HG03039 (cell line): ENCODE measurements at regions not wholly inside any gene's neighbourhood (a gene's known extent, or its start where the extent isn't known, plus 50 kb on each side); places are given as distances from the start of the nearest gene placed in this dataset.

Experiments
- ATAC-seq: cut with Tn5 transposase; IDR thresholded peaks from one replicate; pipeline ENCODE4 v1.9.1; 2021; ENCODE audit warnings: mild to moderate bottlenecking, moderate library complexity; ENCODE audit not compliant: unreplicated experiment

GRCh38 chr6:105598264-105598663 is 195.4 kb upstream of the PREP start:
- no peak for ATAC-seq

GRCh38 chr6:105596284-105596755 is 193.4 kb upstream of the PREP start:
- ATAC-seq = no peak

GRCh38 chr6:105595829-105596228 is 192.9 kb upstream of the PREP start:
- ATAC-seq = no peak

- no peak for ATAC-seq
Observed at GRCh38 chr6:105594821-105595220, 191.9 kb upstream of the PREP start.

- ATAC-seq = no peak
Observed at GRCh38 chr6:105593805-105594671, 191.2 kb upstream of the PREP start.

GRCh38 chr6:105593056-105593690 is 190.3 kb upstream of the PREP start:
- ATAC-seq = no peak

- no peak for ATAC-seq
Observed at GRCh38 chr6:105592329-105592728, 189.4 kb upstream of the PREP start.

- peak; percentile 92 for ATAC-seq
Observed at GRCh38 chr6:105591053-105591452, 188.2 kb upstream of the PREP start.

GRCh38 chr6:105588123-105588710 is 185.3 kb upstream of the PREP start:
- ATAC-seq = no peak

GRCh38 chr6:105587349-105588122 is 184.7 kb upstream of the PREP start:
- no peak for ATAC-seq

GRCh38 chr6:105578179-105578707 is 175.4 kb upstream of the PREP start:
- ATAC-seq = no peak

- no peak for ATAC-seq
Observed at GRCh38 chr6:105573556-105573955, 170.7 kb upstream of the PREP start.

- no peak for ATAC-seq
Observed at GRCh38 chr6:105573138-105573537, 170.3 kb upstream of the PREP start.

GRCh38 chr6:105570416-105570815 is 167.5 kb upstream of the PREP start:
- no peak for ATAC-seq

- ATAC-seq = no peak
Observed at GRCh38 chr6:105569706-105570105, 166.8 kb upstream of the PREP start.

- ATAC-seq = no peak
Observed at GRCh38 chr6:105568751-105569150, 165.9 kb upstream of the PREP start.

GRCh38 chr6:105568142-105568541 is 165.3 kb upstream of the PREP start:
- no peak for ATAC-seq

- ATAC-seq = no peak
Observed at GRCh38 chr6:105567140-105567539, 164.3 kb upstream of the PREP start.

GRCh38 chr6:105566503-105566902 is 163.6 kb upstream of the PREP start:
- no peak for ATAC-seq

GRCh38 chr6:105564121-105564902 is 161.4 kb upstream of the PREP start:
- no peak for ATAC-seq
